Gastrocnemius medialis (tissue), 4 donors: ENCODE measurements at regions not wholly inside any gene's neighbourhood (a gene's known extent, or its start where the extent isn't known, plus 50 kb on each side); places are given as distances from the start of the nearest gene placed in this dataset.

Experiments used
- ATAC-seq, 2 donors: fragments of 150-250 bp; one replicate each; pipeline ENCODE4 v1.9.1; 2016
- DNase-seq, 2 donors: peaks; one replicate each; pipeline ENCODE4 v3.0.0-alpha.2; 2019
- H3K27ac ChIP-seq, 4 donors: fragments of 200-600 bp; sonication (generic); 1 replicate in 1 of 4; 2 replicates in 3 of 4; pipeline ENCODE4 v1.5.1; 2016 to 2018; ENCODE audit warnings: mild to moderate bottlenecking in 2 of 4, moderate library complexity in 1 of 4
- H3K27me3 ChIP-seq, 3 donors: fragments of 200-600 bp; sonication (generic) in 2 of 3; 1 replicate in 1 of 3; 2 replicates in 2 of 3; pipeline versions ENCODE4 v1.5.1 to v1.6.0; 2016 to 2019; ENCODE audit warnings: mild to moderate bottlenecking in 1 of 3, moderate library complexity in 1 of 3
- H3K36me3 ChIP-seq, 2 donors: fragments of 200-600 bp; sonication (generic) in 1 of 2; one replicate each; pipeline ENCODE4 v1.5.1; 2017 to 2018
- H3K4me1 ChIP-seq, 2 donors: fragments of 200-600 bp; sonication (generic) in 1 of 2; one replicate each; pipeline ENCODE4 v1.5.1; 2016 to 2017; ENCODE audit warnings: mild to moderate bottlenecking in 2 of 2
- H3K4me3 ChIP-seq, 4 donors: fragments of 200-600 bp; sonication (generic) in 3 of 4; 1 replicate in 1 of 4; 2 replicates in 3 of 4; pipeline ENCODE4 v1.5.1; 2016 to 2019; ENCODE audit warnings: mild to moderate bottlenecking in 2 of 4
- H3K9me3 ChIP-seq, 3 donors: fragments of 200-600 bp; sonication (generic) in 2 of 3; 1 replicate in 1 of 3; 2 replicates in 2 of 3; pipeline ENCODE4 v1.5.1; 2016 to 2019
- CTCF ChIP-seq, 5 experiments: fragments of 450-650 bp in 3 of 5; fragments of 200-600 bp in 2 of 5; sonication (generic) in 2 of 5; IDR thresholded peaks in 4 of 5; conservative IDR thresholded peaks in 1 of 5; 1 replicate in 4 of 5; 2 replicates in 1 of 5; pipeline ENCODE4 v1.5.1; 2016 to 2019; ENCODE audit warnings: antibody characterized with exemption in 5 of 5, mild to moderate bottlenecking in 3 of 5, moderate library complexity in 3 of 5
- POLR2A ChIP-seq, 2 donors: fragments of 450-650 bp; IDR thresholded peaks; one replicate each; pipeline ENCODE4 v1.6.1; 2017; ENCODE audit warnings: antibody characterized with exemption in 2 of 2, mild to moderate bottlenecking in 2 of 2, moderate library complexity in 2 of 2
- in situ Hi-C, 4 donors: fragments of 200-750 bp; cut with MboI; loops; one replicate each; pipeline versions ENCODE4 v1.15.0 to v1.8.0; 2017; ENCODE audit warnings: low sequenced_read_pairs in 4 of 4
- intact Hi-C: fragments of 100-400 bp; cut with DNase I; formaldehyde crosslinking; loops from one replicate; pipeline ENCODE4 v1.15.1; 2023; ENCODE audit warnings: low total_unique reads

- no peak overlapping the region for H3K4me3 ChIP-seq
- in situ Hi-C loops (no loop called here), intact Hi-C loops (no loop called here)
- no peaks in the 10 kb centered on the region for H3K4me1 ChIP-seq
- TF ChIP-seq POLR2A (IDR thresholded peaks at IDR 0.05) (no peak), CTCF (IDR thresholded peaks at IDR 0.05 in 4 of 5, conservative IDR thresholded peaks at IDR 0.05 in 1 of 5) (no peak)
- ATAC-seq (no peak), DNase-seq (no peak)
- no peaks in the 10 kb centered on the region for H3K27me3 ChIP-seq
- H3K9me3 ChIP-seq = no peaks in the 10 kb centered on the region
- H3K27ac ChIP-seq = no peak overlapping the region
- H3K36me3 ChIP-seq = no peaks in the 10 kb centered on the region
These were observed 381.2 kb downstream of the SFMBT2 start for GRCh38 chr10:7029672-7030071.

- Histone ChIP-seq H3K27ac (no peak overlapping the region), H3K4me3 (no peak overlapping the region), H3K4me1 (no peaks in the 10 kb centered on the region), H3K36me3 (no peaks in the 10 kb centered on the region), H3K27me3 (no peaks in the 10 kb centered on the region), H3K9me3 (no peaks in the 10 kb centered on the region)
- in situ Hi-C loops = no loop called here
- DNase-seq = no peak
- intact Hi-C loops = no loop called here
- ATAC-seq = no peak
- TF ChIP-seq CTCF (IDR thresholded peaks at IDR 0.05 in 4 of 5, conservative IDR thresholded peaks at IDR 0.05 in 1 of 5) (no peak), POLR2A (IDR thresholded peaks at IDR 0.05) (no peak)
These were observed 382.0 kb downstream of the SFMBT2 start for GRCh38 chr10:7028809-7029166.

GRCh38 chr10:7027913-7028808 lies 382.7 kb downstream of the SFMBT2 start:
- Histone ChIP-seq H3K4me1 (no peaks in the 10 kb centered on the region), H3K9me3 (no peaks in the 10 kb centered on the region), H3K27me3 (no peaks in the 10 kb centered on the region), H3K36me3 (no peaks in the 10 kb centered on the region), H3K4me3 (no peak overlapping the region), H3K27ac (no peak overlapping the region)
- in situ Hi-C loops = no loop called here
- DNase-seq = no peak
- TF ChIP-seq POLR2A (IDR thresholded peaks at IDR 0.05) = no peak
- no peak for TF ChIP-seq CTCF (IDR thresholded peaks at IDR 0.05 in 4 of 5, conservative IDR thresholded peaks at IDR 0.05 in 1 of 5)
- intact Hi-C loops = no loop called here
- no peak for ATAC-seq

- intact Hi-C loops = no loop called here
- in situ Hi-C loops = no loop called here
- H3K36me3 ChIP-seq = no peaks in the 10 kb centered on the region
These were observed 383.5 kb downstream of the SFMBT2 start for GRCh38 chr10:7027237-7027912.

More at GRCh38 chr10:7027237-7027912, 383.5 kb downstream of the SFMBT2 start:
- H3K9me3 ChIP-seq = no peaks in the 10 kb centered on the region
- no peaks in the 10 kb centered on the region for H3K27me3 ChIP-seq
- H3K4me3 ChIP-seq = no peak overlapping the region
- TF ChIP-seq CTCF (IDR thresholded peaks at IDR 0.05 in 4 of 5, conservative IDR thresholded peaks at IDR 0.05 in 1 of 5) (no peak), POLR2A (IDR thresholded peaks at IDR 0.05) (no peak)
- no peak overlapping the region for H3K27ac ChIP-seq
- H3K4me1 ChIP-seq = no peaks in the 10 kb centered on the region
- DNase-seq (no peak), ATAC-seq (no peak)
